ENCODE measurements at regions not wholly inside any gene's neighbourhood (a gene's known extent, or its start where the extent isn't known, plus 50 kb on each side); places are given as distances from the start of the nearest gene placed in this dataset.

- DNase-seq = no peak
- H3K27ac Mint-ChIP-seq (ENCODE audit: unreplicated experiment) = no peak overlapping the region
- TF ChIP-seq CTCF (IDR thresholded peaks at IDR 0.05; ENCODE audit: partially characterized antibody, unreplicated experiment) = no peak
- no peaks in the 10 kb centered on the region for H3K27me3 Mint-ChIP-seq (ENCODE audit: unreplicated experiment)
- H3K4me1 Mint-ChIP-seq (ENCODE audit: low read depth, unreplicated experiment) = no peaks in the 10 kb centered on the region
- H3K9me3 Mint-ChIP-seq (ENCODE audit: unreplicated experiment) = no peaks in the 10 kb centered on the region
- H3K36me3 Mint-ChIP-seq (ENCODE audit: unreplicated experiment) = no peaks in the 10 kb centered on the region
- no peak overlapping the region for H3K4me3 Mint-ChIP-seq (ENCODE audit: unreplicated experiment)
Observed at GRCh38 chr20:39503902-39504709, 542.0 kb downstream of the DHX35 start.

GRCh38 chr20:39492223-39492797 lies 530.2 kb downstream of the DHX35 start:
- Mint-ChIP-seq H3K27ac (ENCODE audit: unreplicated experiment) (no peak overlapping the region), H3K9me3 (ENCODE audit: unreplicated experiment) (peaks cover 5% of the 10 kb centered on the region), H3K4me3 (ENCODE audit: unreplicated experiment) (no peak overlapping the region), H3K4me1 (ENCODE audit: low read depth, unreplicated experiment) (no peaks in the 10 kb centered on the region), H3K27me3 (ENCODE audit: unreplicated experiment) (no peaks in the 10 kb centered on the region), H3K36me3 (ENCODE audit: unreplicated experiment) (no peaks in the 10 kb centered on the region)
- DNase-seq = no peak
- TF ChIP-seq CTCF (IDR thresholded peaks at IDR 0.05; ENCODE audit: partially characterized antibody, unreplicated experiment) = no peak

GRCh38 chr20:39491711-39492110 lies 529.6 kb downstream of the DHX35 start:
- no peaks in the 10 kb centered on the region for H3K27me3 Mint-ChIP-seq (ENCODE audit: unreplicated experiment)
- TF ChIP-seq CTCF (IDR thresholded peaks at IDR 0.05; ENCODE audit: partially characterized antibody, unreplicated experiment) = no peak
- H3K9me3 Mint-ChIP-seq (ENCODE audit: unreplicated experiment) = peaks cover 5% of the 10 kb centered on the region
- no peak for DNase-seq
- H3K36me3 Mint-ChIP-seq (ENCODE audit: unreplicated experiment) = no peaks in the 10 kb centered on the region
- H3K27ac Mint-ChIP-seq (ENCODE audit: unreplicated experiment) = no peak overlapping the region
- no peak overlapping the region for H3K4me3 Mint-ChIP-seq (ENCODE audit: unreplicated experiment)
- no peaks in the 10 kb centered on the region for H3K4me1 Mint-ChIP-seq (ENCODE audit: low read depth, unreplicated experiment)

GRCh38 chr20:39489986-39490560 lies 527.9 kb downstream of the DHX35 start:
- Mint-ChIP-seq H3K36me3 (ENCODE audit: unreplicated experiment) (no peaks in the 10 kb centered on the region), H3K9me3 (ENCODE audit: unreplicated experiment) (peaks cover 4% of the 10 kb centered on the region), H3K27me3 (ENCODE audit: unreplicated experiment) (no peaks in the 10 kb centered on the region), H3K27ac (ENCODE audit: unreplicated experiment) (no peak overlapping the region), H3K4me3 (ENCODE audit: unreplicated experiment) (no peak overlapping the region), H3K4me1 (ENCODE audit: low read depth, unreplicated experiment) (no peaks in the 10 kb centered on the region)
- no peak for DNase-seq
- no peak for TF ChIP-seq CTCF (IDR thresholded peaks at IDR 0.05; ENCODE audit: partially characterized antibody, unreplicated experiment)

Data from glutamatergic neuron (in vitro differentiated cells).